Ishikawa (cell line): ENCODE measurements at regions not wholly inside any gene's neighbourhood (a gene's known extent, or its start where the extent isn't known, plus 50 kb on each side); places are given as distances from the start of the nearest gene placed in this dataset.

ENCODE experiments used
- CEBPB ChIP-seq: IDR thresholded peaks from 2 replicates; pipeline ENCODE4 v1.6.1; 2012
- EGR1 ChIP-seq: IDR thresholded peaks from 2 replicates; pipeline ENCODE4 v1.6.1; 2012
- EP300 ChIP-seq: IDR thresholded peaks from 2 replicates; pipeline ENCODE4 v1.6.1; 2012; ENCODE audit warnings: borderline replicate concordance
- FOXM1 ChIP-seq: IDR thresholded peaks from 2 replicates; pipeline ENCODE4 v1.6.1; 2012; ENCODE audit warnings: low read depth, borderline replicate concordance
- MAX ChIP-seq: IDR thresholded peaks from 2 replicates; pipeline ENCODE4 v1.6.1; 2012
- NFIC ChIP-seq: IDR thresholded peaks from 2 replicates; pipeline ENCODE4 v1.6.1; 2012
- REST ChIP-seq: IDR thresholded peaks from 2 replicates; pipeline ENCODE4 v1.6.1; 2012; ENCODE audit warnings: low read depth, mild to moderate bottlenecking
- TAF1 ChIP-seq: IDR thresholded peaks from 2 replicates; pipeline ENCODE4 v1.6.1; 2012; ENCODE audit warnings: low read depth, mild to moderate bottlenecking
- TCF12 ChIP-seq: IDR thresholded peaks from 2 replicates; pipeline ENCODE4 v1.6.1; 2012; ENCODE audit warnings: low read depth
- TEAD4 ChIP-seq: IDR thresholded peaks from 2 replicates; pipeline ENCODE4 v1.6.1; 2012
- YY1 ChIP-seq: IDR thresholded peaks from 2 replicates; pipeline ENCODE4 v1.6.1; 2012; ENCODE audit warnings: low read depth
- ZBTB7A ChIP-seq: IDR thresholded peaks from 2 replicates; pipeline ENCODE4 v1.6.1; 2012; ENCODE audit warnings: low read depth

- TF ChIP-seq REST (no peak), TCF12 (no peak), MAX (no peak), ZBTB7A (no peak), EP300 (no peak), CEBPB (no peak), YY1 (no peak), TAF1 (no peak), NFIC (no peak), TEAD4 (no peak), EGR1 (no peak), FOXM1 (no peak)
Observed at GRCh38 chr1:222346955-222347354, 200.9 kb downstream of the HHIPL2 start.
